ENCODE measurements at regions not wholly inside any gene's neighbourhood (a gene's known extent, or its start where the extent isn't known, plus 50 kb on each side); places are given as distances from the start of the nearest gene placed in this dataset.

DNA sequence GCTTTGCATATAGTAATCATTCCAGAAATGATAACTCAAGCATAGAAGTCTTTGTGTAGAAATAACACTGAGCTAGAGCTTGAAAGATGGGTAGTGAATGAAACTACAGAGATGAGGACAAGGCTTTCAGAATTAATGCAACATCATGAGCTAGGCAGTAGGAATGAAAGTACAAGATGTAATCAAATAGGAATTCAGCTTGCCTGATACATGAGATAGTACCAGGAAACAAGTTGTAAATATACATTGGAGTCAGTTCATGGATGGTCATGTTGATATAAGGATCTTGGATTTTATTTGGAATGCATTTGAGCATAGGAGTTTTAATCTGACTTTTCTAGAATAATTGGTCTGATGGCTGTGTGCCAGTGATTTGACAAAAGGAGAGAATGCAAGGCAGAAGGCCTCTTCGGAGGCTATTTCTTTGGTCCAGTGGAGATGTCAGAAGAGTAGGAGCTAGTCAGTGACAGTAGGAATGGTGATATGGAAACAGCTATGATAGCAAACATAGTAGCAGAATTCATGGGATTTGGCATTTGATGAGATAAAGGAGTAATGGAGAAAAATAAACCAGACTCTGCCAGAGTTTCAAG is 206.4 kb upstream of the PACRGL start:
- TF ChIP-seq CTCF (conservative IDR thresholded peaks at IDR 0.05; ENCODE audit: low read length) (no peak), EZH2phosphoT487 (IDR thresholded peaks at IDR 0.05; ENCODE audit: borderline replicate concordance, low read depth, low read length) (no peak)

All from OCI-LY7 (cell line).